AG08396 (cell line): ENCODE measurements at regions not wholly inside any gene's neighbourhood (a gene's known extent, or its start where the extent isn't known, plus 50 kb on each side); places are given as distances from the start of the nearest gene placed in this dataset.
"Not testable (repeated sequence)": the region's sequence is repeated elsewhere in the genome, so short reads cannot be mapped to it uniquely, and the experiment has no call there.

Experiments used
- DNase-seq: peaks from one replicate; pipeline ENCODE4 v3.0.0; 2012; ENCODE audit warnings: low spot score, mixed read lengths

DNA sequence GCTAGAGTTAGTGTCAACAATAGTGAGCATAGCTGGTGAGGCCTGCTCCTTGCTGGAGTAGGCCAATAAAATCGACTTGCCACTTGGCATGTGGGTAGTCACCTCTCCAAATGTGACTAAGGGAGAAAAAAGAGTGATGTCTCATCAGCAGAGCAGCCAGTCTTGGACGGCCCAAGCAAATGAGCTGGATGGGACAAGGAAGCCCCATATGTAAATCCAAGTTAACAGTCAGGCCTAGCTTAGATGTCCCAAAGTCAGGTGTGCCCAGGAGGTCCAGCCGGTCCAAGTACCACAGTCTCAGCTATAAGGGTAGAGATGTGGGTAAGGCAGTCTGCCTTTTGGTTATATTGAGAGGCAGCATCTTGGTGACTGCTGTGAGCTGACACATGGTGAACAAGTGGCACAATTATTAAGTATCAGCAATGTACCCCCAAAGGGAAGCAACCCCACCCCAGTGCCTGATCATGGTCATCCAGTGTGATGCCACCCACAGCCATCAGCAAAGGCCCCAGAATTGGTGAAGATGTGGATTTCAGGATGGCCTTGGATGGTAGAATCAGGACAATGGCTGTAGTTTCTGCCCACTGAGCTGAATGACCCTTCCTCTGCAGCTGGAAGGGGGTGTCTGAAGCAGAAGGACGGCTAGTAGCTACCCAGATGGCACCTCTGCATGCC lies 83.4 kb downstream of the TNFRSF13B start:
- no peak for DNase-seq

DNA sequence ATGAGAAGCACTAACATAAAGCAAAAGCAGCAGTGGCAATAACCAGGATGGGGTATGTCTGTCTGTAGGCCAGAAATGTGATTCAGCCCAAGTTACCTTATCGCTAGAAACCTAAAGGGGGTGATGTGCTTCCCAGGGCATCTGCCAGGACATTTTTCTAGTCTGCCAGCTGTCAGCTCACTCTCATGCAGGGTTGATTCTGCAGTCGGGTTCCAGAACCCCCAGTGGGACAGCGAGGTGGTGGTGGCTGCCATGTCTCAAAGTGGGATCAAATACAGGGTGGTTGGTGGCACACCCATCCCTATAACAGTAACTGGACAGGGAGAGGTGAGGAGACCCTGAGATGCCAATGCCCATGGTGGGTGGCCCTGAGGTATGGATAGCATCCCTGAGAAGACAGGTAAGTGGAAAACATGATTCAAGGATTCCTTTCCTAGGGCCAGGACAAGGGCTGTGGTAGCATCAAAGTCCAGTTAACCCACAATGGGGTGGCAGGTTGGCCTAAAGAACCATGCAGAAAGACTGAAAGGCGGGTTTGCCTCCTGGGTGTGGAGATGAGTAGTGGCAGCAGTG lies 84.3 kb downstream of the TNFRSF13B start:
- no peak for DNase-seq

DNA sequence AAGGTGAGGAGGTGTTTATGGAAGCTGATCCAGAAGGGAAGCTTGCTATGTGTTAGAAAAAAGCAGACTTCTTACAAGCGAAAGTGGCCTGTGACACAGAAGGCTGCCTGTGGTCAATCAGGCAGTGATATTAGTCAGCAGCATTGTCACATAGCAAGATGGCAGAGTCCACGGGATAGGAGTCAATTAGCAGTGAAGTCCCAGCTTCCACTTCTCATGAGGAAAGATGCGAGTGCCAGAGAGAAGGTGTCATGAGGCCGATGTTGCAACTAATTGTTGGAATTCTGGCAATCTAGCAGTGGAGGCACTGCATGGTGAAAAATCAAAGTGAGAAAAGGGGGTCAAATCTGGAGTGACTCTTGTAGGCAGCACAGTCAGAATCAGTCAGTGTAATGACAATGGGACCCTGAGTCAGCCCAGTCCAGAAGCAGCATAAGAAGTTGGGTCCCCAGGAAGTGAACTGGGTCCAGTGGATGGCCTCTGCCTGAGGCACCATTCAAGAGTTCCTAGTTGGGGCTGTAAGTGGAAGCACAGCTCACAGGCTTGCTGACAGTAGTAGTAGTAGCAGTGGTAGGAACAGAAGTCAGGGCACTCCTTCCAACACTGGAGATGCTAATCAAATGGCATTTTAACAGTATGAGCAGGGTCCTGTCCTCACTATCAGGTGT lies 85.1 kb downstream of the TNFRSF13B start:
- DNase-seq = no peak

DNA sequence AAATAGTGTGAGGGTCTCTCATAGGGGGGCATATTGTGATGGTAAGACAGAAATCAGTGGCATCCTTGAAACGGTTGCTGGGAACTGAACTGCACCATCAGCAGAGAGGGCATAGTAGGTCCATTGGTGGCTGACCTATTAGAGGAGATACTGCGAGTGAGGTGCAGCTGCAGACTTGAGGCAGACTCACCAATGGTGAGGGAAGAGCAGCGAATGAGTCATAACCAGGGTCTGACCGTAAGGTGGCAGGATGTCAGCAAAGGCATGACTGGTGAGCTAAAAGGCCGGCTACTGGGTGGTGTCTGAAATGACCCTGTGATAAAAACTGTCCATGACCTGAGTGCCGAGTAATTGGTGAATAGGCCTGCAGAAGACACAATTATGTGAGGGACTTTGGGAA lies 86.7 kb downstream of the TNFRSF13B start:
- DNase-seq = not testable (repeated sequence)

DNA sequence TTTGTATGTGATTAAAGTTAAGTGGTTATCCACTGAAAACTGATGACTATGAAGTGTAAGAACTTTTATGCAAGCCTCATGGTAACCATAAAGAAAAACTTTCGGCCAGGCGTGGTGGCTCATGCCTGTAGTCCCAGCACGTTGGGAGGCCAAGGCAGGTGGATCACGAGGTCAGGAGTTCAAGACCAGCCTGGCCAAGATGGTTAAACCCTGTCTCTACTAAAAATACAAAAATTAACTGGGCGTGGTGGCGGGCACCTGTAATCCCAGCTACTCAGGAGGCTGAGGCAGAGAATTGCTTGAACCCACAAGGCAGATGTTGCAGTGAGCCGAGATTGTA lies 89.0 kb downstream of the TNFRSF13B start:
- not testable (repeated sequence) for DNase-seq

DNA sequence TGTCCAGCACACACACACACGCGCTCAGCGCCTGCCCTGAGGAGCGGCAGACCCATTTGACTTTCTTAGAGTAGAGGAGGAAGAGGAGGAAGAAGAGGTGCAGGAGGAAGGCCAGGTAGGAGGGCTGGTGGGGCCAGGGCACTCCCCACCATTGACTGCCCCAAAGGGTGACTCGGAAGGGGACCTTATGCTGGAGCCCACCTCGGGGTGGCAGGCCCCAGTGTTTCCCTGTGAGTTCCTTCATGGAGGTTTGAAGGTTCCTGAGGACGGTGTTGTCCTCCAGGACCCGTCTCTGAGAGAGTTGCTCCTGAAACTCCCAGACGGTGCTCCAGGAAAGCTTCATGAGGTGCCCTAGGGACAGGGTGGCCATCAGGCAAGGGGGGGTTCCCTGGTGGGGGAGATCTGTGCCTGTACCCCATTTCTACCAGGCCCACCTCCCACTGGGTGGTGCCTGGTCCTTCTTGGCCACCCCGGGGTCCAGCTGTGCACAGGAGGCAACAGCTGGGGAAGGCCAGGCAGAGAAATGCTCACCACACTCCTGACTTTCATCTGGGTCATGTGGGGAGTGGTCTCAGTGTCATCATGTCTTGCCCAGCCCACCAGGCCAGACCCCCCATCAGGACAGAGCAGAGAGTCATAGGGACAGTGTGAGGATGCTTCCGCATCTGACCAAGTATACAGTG lies 89.5 kb downstream of the TNFRSF13B start:
- no peak for DNase-seq

DNA sequence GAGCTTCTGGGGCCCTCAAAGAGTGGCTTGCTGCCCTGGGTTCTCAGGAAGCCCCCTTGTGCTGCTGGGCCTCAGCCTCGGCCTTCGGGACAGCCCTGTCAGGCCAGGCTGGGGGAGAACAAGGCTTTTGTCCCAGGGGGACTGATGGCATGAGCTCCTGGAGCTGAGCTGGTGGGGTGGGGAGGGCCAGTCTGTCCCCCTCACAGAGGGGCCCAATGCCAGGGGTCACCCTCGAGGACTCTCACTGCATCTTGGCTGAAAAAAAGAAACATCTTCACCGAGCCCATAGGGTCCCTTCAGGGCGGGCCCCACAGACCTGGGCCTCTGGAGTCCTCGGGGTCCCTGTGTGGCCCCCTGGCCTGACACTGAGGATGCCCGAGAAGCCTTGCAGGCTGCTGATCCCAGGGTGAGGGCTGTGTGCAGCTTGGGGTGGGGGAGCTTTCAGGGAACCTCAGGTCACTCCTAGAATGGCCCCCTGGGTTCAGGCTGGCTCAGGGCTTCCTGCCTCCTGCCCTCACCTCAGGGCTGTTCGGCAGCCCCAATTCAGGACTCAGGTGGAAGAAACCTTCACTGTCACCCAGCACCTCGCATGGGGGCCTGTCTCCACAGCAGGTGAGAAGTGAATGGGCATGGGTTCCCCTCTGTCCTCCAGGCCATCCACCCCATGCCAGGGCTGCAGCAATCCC lies 90.5 kb downstream of the TNFRSF13B start:
- DNase-seq = no peak

DNA sequence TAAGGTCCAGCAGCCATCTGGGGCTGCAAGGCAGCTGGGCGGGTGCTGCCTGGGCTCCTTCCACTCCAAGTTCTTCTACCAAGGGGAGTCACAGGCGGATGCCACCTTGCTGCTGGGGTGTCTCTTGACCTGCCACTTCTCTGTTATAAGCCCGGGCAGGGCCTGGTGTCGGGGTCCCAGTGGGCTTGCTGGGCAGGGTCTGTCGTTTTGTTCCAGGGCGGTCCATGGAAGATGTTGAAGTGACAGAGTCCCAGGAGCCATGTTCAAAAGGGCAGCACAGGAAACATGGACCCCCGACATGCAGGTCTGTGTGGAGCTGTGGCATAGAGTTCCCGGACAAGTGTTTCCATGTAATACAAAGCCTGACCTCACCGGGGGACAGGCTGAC lies 91.1 kb downstream of the TNFRSF13B start:
- DNase-seq = no peak

DNA sequence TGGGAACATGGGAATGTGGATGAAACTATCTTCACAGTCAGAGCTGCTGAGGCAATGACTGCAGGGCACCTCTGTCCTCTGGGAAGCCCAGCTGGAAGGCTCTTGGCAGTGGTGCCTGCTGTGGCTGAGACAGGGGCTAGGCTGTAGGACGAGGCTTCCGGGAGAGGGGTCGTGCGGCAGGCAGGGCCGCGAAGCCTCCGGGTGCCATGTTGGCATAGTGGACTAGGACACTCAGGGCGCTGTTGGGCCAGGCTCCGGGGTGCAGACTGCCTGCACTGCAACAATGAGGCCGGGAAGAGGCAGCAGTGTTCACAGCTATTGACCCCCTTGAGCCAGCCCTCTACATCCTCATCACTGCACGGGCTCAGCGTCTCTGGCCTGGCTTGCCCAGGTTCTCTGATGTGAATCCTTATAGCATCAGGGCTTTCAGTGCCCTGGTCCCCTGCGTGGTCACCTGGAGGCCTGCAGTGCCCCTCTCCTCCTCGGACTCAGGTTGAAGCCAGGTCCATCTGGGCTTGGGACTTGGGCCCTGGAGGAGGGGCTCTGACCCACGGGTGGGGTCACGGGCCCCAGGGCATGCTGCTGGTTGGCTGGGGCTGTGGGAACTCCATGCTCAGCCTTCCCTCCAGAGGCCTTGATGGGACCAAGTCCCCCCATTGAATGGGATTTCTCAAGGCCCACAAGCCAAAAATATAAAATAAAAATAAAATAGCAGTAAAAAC lies 91.6 kb downstream of the TNFRSF13B start:
- no peak for DNase-seq

DNA sequence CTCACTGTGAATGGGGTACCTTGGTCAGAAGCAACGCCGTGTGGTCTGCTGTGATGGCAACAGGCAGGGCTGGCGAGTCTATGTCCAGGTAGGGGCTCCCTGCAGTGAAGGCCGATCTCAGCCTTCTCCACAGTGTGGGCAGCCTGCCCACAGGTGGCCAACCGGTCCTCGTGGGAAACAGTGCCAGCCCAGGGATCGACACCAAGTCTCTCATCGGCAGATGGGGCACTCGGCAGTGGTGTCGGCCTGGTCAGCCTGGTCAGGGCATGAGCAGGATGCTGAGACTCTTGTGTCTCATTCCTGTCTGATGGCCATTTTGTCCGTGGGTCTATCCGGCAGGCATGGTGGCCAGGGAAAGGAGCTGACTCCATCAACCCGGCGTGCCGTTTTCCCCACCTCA lies 92.2 kb downstream of the TNFRSF13B start:
- no peak for DNase-seq

DNA sequence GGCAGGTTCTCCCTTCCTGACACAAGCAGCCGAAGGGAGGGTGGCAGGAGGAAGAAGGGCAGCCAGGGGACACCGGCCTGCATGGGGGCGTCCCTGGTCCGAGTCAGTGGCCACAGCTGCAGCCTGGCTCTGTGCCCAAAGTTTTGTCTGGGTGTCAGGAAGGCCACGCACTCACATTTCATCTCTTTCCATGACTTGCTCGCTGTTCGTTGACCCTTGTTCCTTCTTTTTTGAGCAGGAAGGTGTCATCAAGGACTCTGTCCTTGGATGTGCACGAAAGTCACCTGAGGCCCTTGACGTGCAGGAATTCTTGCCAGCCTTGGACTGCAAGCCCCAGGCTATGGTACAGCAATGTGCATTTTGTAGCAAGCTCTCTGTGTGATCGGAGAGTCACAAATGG lies 93.3 kb downstream of the TNFRSF13B start:
- DNase-seq = no peak

DNA sequence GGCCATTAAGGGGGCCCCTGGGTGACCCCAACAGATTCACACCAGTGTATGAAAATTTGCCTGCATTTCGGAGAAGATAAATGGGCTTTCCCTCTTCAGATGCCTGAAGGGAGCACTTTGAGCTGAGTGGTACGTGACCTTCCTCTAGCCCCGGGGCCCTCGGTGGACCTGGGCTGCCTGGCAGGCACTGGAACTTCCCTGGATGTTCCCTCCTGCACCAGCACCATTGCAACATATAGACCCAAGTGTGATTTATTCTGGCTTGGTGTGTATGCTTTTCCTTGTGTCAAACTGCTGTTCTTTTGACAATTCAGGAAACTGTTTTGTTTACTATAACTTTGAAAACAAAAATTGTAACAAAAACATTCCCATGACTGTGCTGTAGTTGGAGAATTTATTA lies 93.8 kb downstream of the TNFRSF13B start:
- DNase-seq = no peak

DNA sequence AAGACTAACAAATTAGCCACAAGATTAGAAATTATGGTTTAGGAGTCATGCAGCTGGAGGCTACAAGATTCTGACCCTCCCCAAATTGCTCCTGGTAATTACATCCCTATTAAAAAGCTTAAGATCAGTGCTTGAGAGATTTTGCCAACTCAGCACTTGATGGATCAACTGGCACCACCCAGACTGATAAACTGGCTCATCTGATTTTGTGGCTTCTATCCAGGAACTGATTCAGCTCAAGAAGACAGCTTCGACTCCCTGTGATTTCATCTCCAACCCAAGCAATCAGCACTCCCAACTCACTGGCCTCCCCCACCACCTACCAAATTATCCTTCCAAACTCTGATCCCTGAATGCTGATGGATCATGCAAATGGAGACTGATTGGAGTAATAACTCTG lies 94.8 kb downstream of the TNFRSF13B start:
- DNase-seq = no peak

DNA sequence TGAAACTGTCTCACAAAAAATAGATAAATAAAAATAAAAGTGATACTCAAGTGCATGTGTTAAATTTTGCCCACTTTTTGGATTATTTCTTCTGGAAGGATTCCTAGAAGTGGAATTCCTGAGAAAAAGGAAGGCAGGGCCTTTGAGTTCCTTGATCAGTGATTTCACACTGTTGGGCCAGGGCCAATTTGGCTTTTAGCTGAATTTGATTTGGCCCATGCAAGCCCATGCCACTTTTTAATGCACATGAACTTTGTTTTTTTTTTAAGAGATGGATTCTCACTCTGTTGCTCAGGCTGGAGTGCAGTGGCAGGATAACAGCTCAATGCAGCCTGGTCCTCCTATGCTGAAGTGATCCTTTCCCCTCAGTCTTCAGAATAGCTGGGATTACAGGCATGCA lies 96.3 kb downstream of the TNFRSF13B start:
- DNase-seq = no peak

DNA sequence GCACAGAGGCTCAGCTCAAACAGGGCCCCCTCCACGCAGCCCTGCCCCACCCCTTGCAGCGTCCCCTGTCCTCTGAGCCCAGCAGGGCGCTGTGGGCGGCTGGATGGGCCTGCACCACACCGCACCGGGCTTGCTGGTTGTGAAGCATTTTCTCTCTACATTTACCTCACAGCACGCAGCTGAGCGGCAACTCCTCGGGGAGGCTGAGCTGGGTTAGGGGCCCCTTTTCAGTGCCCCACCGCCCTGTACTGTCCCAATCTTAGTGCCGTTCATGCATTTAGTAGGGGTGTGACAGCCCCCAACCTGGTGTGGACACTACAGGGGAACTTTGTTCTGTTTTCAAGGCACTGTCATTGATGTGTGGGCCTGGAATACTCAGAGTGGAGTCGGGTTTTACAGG lies 97.7 kb downstream of the TNFRSF13B start:
- DNase-seq = not testable (repeated sequence)

DNA sequence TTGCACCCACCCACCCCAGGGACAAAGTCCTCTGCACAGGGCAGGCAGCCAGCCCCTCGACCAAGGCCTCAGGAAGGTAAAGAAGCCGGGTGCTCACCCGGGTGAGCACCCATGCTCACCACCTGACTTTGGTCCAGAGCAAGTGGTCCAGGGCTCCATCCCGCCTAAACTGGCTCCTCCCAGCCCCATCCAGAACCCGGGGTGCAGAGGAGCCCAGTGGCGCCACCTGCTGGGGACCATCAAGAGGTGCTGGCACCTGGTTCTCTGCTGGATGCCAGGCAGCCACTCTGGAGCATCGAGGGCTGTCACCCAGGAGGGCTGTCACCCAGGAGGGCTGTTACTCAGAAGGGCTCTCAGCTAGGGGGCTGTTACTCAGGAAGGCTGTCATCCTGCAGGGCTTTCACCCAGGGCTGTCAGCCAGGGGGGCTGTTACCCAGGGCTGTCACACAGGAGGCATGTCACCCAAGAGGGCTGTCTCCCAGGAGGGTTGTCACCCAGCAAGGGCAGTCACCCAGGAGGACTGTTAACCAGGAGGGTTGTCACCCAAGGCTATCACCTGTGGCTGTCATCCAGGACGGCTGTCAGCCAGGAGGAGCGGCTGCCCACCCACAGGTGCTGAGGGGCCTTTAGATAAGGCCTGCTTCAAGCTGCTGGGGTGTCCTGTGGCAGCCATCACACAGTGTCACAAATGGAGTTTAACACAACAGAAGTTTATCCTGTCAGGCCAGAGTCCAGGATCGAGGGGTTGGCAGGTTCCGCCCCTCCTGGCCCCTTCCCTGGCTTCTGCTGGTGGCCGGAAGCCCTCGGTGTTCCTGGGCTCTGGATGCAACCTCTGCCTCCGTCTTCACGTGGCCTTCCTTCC lies 98.5 kb downstream of the TNFRSF13B start:
- peak; percentile 47 for DNase-seq

DNA sequence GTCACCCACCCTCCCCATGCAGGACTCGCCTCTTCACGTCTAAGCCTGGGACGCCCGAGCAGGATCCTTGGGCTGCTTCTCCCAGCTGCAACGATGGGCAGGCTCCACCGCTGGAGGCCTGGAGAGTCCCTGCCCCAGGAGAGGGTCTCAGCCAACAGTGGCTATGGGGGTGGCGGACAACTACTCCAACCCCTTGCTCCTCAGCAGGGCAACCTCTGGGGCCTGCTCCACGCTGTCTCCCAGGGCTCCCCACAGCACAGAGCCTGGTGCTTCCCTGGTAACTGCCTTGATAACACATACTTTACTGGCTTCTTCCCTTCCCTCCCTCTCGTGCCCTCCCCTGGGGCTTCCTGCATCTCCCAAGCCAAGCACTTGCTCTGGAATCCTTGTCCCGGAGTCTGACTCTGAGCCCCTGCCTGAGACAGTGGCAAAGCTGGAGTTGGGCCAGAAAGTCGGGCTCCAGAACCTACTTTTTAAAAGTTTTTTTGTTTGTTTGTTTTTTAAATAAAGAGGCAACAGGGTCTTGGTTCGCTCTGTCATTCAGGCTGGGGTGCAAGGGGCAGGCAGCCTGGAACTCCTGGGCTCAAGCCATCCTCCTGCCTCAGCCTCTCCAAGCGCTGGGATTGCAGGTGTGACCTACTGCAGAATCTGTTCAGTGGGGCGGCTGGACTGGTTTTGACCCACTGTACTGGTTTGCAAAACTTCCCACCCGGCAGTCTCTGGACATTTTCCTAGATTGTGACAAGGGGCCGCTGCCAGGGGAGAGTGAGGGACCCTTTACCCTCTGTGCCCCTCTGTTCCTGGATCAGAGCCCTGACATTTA lies 99.4 kb downstream of the TNFRSF13B start:
- DNase-seq = no peak

DNA sequence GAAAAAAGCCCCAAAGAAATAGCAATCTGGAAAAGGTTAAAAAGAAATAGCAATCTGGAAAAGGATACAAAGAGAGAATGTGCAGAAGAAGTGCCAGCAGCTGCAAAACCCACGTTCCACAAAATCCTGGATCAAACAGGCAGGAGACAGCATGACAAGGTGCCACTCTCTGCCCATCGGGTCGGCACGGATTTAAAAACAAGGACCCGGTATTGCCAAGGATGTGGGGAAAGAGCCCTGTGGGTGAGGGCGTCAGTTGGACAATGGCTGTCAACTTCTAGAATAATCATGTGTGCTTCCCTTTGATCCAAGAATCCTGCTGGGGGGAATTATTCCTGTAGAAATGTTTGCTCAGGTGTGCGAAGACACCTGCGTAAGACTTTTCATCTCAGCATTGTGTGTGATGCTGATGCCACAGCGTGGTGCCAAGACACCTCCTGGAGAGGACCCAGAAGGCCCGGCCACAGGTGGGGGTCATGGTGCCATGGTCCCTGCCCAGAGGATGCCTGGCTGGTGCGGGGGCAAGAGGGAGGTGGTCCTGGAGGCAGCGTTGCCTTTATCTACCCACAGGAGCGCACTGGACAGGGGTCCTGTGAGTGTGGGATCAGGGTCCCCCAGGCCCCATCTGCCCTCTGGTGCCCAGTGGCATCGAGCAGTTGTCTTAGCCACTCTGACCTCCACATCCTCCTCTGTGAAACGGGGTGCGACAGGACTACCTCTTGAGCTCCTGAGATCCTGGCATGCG lies 100.3 kb downstream of the TNFRSF13B start:
- not testable (repeated sequence) for DNase-seq
